ENCODE measurements at regions not wholly inside any gene's neighbourhood (a gene's known extent, or its start where the extent isn't known, plus 50 kb on each side); places are given as distances from the start of the nearest gene placed in this dataset.
"Not testable (repeated sequence)": the region's sequence is repeated elsewhere in the genome, so short reads cannot be mapped to it uniquely, and the experiment has no call there.

DNA sequence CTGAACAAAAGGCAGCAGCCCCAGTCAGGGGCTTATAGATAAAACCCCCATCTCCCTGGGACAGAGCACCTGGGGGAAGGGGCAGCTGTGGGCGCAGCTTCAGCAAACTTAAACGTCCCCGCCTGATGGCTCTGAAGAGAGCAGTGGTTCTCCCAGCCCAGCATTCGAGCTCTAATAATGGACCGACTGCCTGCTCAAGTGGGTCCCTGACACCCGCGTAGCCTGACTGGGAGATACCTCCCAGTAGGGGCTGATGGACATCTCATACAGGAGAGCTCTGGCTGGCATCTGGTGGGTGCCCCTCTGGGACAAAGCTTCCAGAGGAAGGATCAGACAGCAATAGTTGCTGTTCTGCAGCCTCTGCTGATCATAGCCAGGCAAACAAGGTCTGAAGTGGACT lies 172.1 kb downstream of the CRPPA start:
- TF ChIP-seq, protein P1, sequence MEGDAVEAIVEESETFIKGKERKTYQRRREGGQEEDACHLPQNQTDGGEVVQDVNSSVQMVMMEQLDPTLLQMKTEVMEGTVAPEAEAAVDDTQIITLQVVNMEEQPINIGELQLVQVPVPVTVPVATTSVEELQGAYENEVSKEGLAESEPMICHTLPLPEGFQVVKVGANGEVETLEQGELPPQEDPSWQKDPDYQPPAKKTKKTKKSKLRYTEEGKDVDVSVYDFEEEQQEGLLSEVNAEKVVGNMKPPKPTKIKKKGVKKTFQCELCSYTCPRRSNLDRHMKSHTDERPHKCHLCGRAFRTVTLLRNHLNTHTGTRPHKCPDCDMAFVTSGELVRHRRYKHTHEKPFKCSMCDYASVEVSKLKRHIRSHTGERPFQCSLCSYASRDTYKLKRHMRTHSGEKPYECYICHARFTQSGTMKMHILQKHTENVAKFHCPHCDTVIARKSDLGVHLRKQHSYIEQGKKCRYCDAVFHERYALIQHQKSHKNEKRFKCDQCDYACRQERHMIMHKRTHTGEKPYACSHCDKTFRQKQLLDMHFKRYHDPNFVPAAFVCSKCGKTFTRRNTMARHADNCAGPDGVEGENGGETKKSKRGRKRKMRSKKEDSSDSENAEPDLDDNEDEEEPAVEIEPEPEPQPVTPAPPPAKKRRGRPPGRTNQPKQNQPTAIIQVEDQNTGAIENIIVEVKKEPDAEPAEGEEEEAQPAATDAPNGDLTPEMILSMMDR (IDR thresholded peaks at IDR 0.05; ENCODE audit: insufficient read depth, low read depth, low read length): not testable (repeated sequence)
- TF ChIP-seq EZH2 (IDR thresholded peaks at IDR 0.05; ENCODE audit: insufficient read depth, low read length): not testable (repeated sequence)

Data from astrocyte (in vitro differentiated cells and primary cell).